ENCODE measurements at regions not wholly inside any gene's neighbourhood (a gene's known extent, or its start where the extent isn't known, plus 50 kb on each side); places are given as distances from the start of the nearest gene placed in this dataset.

- H3K4me3 ChIP-seq, result no peak overlapping the region
- H3K4me1 ChIP-seq (ENCODE audit: control insufficient read depth in 1 of 2, low read depth in 2 of 2), result no peaks in the 10 kb centered on the region
- H3K27me3 ChIP-seq (replicated peaks; ENCODE audit: insufficient read depth), result no peaks in the 10 kb centered on the region
- ATAC-seq (ENCODE audit: insufficient number of reproducible peaks, low FRiP score, low read depth) (no peak), DNase-seq (ENCODE audit: low spot score) (no peak)
- no peaks in the 10 kb centered on the region for H3K36me3 ChIP-seq
- no peaks in the 10 kb centered on the region for H3K9me3 ChIP-seq
- TF ChIP-seq CTCF (IDR thresholded peaks at IDR 0.05), result no peak
- H3K27ac ChIP-seq, result no peak overlapping the region
Measured at GRCh38 chr16:9176547-9177418, 85.3 kb downstream of the HAPSTR1 start.

GRCh38 chr16:9177861-9178260 lies 86.4 kb downstream of the HAPSTR1 start:
- DNase-seq (ENCODE audit: low spot score) (no peak), ATAC-seq (ENCODE audit: insufficient number of reproducible peaks, low FRiP score, low read depth) (no peak)
- H3K4me1 ChIP-seq (ENCODE audit: control insufficient read depth in 1 of 2, low read depth in 2 of 2), result no peaks in the 10 kb centered on the region
- H3K27me3 ChIP-seq (replicated peaks; ENCODE audit: insufficient read depth), result no peaks in the 10 kb centered on the region
- no peak for TF ChIP-seq CTCF (IDR thresholded peaks at IDR 0.05)
- no peaks in the 10 kb centered on the region for H3K9me3 ChIP-seq
- H3K4me3 ChIP-seq, result no peak overlapping the region
- H3K36me3 ChIP-seq, result no peaks in the 10 kb centered on the region
- no peak overlapping the region for H3K27ac ChIP-seq

GRCh38 chr16:9183682-9184353 lies 92.4 kb downstream of the HAPSTR1 start:
- H3K4me3 ChIP-seq, result no peak overlapping the region
- no peak overlapping the region for H3K27ac ChIP-seq
- no peak for ATAC-seq (ENCODE audit: insufficient number of reproducible peaks, low FRiP score, low read depth)
- H3K9me3 ChIP-seq, result no peaks in the 10 kb centered on the region
- TF ChIP-seq CTCF (IDR thresholded peaks at IDR 0.05), result no peak
- DNase-seq (ENCODE audit: low spot score), result no peak
- no peaks in the 10 kb centered on the region for H3K4me1 ChIP-seq (ENCODE audit: control insufficient read depth in 1 of 2, low read depth in 2 of 2)
- no peaks in the 10 kb centered on the region for H3K27me3 ChIP-seq (replicated peaks; ENCODE audit: insufficient read depth)
- H3K36me3 ChIP-seq, result no peaks in the 10 kb centered on the region

- no peak for TF ChIP-seq CTCF (IDR thresholded peaks at IDR 0.05)
- DNase-seq (ENCODE audit: low spot score), result no peak
Measured at GRCh38 chr16:9184354-9184690, 92.9 kb downstream of the HAPSTR1 start.

GRCh38 chr16:9185381-9185780 lies 93.9 kb downstream of the HAPSTR1 start:
- TF ChIP-seq CTCF (IDR thresholded peaks at IDR 0.05), result no peak
- Histone ChIP-seq H3K27me3 (replicated peaks; ENCODE audit: insufficient read depth) (no peaks in the 10 kb centered on the region), H3K27ac (no peak overlapping the region), H3K4me3 (no peak overlapping the region), H3K4me1 (ENCODE audit: control insufficient read depth in 1 of 2, low read depth in 2 of 2) (no peaks in the 10 kb centered on the region), H3K36me3 (no peaks in the 10 kb centered on the region), H3K9me3 (no peaks in the 10 kb centered on the region)
- no peak for ATAC-seq (ENCODE audit: insufficient number of reproducible peaks, low FRiP score, low read depth)
- DNase-seq (ENCODE audit: low spot score), result no peak

More at GRCh38 chr16:9184354-9184690, 92.9 kb downstream of the HAPSTR1 start:
- Histone ChIP-seq H3K4me3 (no peak overlapping the region), H3K27ac (no peak overlapping the region), H3K4me1 (ENCODE audit: control insufficient read depth in 1 of 2, low read depth in 2 of 2) (no peaks in the 10 kb centered on the region), H3K36me3 (no peaks in the 10 kb centered on the region), H3K27me3 (replicated peaks; ENCODE audit: insufficient read depth) (no peaks in the 10 kb centered on the region), H3K9me3 (no peaks in the 10 kb centered on the region)
- ATAC-seq (ENCODE audit: insufficient number of reproducible peaks, low FRiP score, low read depth), result no peak
